ENCODE measurements at regions not wholly inside any gene's neighbourhood (a gene's known extent, or its start where the extent isn't known, plus 50 kb on each side); places are given as distances from the start of the nearest gene placed in this dataset.
"Not testable (repeated sequence)": the region's sequence is repeated elsewhere in the genome, so short reads cannot be mapped to it uniquely, and the experiment has no call there.

- not testable (repeated sequence) for H3K36me3 Mint-ChIP-seq (ENCODE audit: insufficient read depth); H3K27me3 Mint-ChIP-seq; H3K27ac Mint-ChIP-seq (ENCODE audit: low read depth); ATAC-seq (replicated peaks; ENCODE audit: extremely low read depth, poor library complexity, severe bottlenecking); DNase-seq (ENCODE audit: low spot score in 2 of 2); H3K4me3 Mint-ChIP-seq; H3K4me1 Mint-ChIP-seq; H3K9me3 Mint-ChIP-seq
Measured at GRCh38 chr18:62652057-62652629, 63.2 kb upstream of the PHLPP1 start.

DNA sequence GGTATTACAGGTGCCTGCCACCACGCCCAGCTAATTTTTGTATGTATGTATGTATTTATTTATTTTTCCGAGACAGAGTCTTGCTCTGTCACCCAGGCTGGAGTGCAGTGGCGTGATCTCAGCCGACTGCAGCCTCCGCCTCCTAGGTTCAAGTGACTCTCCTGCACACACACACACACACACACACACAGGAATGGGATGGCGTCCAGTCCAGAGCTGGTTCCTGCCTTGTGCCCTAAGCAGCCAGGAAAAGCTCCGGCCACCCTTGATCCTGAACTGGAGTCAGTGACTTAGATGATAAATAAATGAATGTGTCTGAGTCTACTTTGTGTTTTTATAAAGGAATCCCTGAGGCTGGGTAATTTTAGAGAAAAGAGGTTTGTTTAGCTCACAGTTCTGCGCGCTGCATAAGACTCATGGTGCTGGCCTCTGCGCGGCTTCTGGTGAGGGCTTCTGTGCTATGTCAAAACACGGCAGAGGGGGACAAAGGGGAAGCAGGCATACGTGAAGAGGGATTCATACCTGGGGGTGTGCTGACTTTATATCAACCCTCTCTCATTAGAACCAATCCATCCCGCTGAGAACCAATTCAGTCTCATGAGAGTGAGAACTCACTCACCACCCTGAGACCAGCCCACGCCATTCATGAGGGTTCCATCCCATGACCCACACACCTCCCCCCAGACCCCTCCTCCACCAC, 59.7 kb upstream of the PHLPP1 start:
- Mint-ChIP-seq H3K9me3 (no peaks in the 10 kb centered on the region), H3K27ac (ENCODE audit: low read depth) (no peak overlapping the region), H3K4me3 (no peak overlapping the region), H3K4me1 (no peaks in the 10 kb centered on the region), H3K36me3 (ENCODE audit: insufficient read depth) (peaks cover 2% of the 10 kb centered on the region), H3K27me3 (peaks cover 7% of the 10 kb centered on the region)
- no peak for ATAC-seq (replicated peaks; ENCODE audit: extremely low read depth, poor library complexity, severe bottlenecking)
- no peak for DNase-seq (ENCODE audit: low spot score in 2 of 2)

DNA sequence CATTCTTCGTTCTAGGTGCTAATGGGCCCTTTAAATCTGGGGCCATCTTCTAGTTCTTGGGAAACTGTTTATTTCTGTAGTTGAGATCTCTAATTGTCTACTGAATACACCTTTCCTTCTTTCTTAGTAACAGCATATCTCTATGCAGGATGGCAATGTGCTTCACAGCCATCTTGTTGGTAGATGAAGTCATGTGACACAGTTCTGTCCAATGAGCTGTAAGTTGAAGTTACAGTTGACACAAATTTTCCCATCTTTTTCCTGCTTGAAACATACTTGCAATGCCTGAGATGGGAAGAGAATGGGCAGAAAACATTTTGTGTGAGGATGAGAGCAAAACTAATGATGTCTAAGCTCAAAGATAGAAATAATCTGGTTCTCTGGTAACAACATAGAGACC, 57.3 kb upstream of the PHLPP1 start:
- DNase-seq (ENCODE audit: low spot score in 2 of 2) (no peak), ATAC-seq (replicated peaks; ENCODE audit: extremely low read depth, poor library complexity, severe bottlenecking) (no peak)
- Mint-ChIP-seq H3K4me1 (no peaks in the 10 kb centered on the region), H3K4me3 (no peak overlapping the region), H3K36me3 (ENCODE audit: insufficient read depth) (no peaks in the 10 kb centered on the region), H3K27ac (ENCODE audit: low read depth) (no peak overlapping the region), H3K9me3 (no peaks in the 10 kb centered on the region), H3K27me3 (no peaks in the 10 kb centered on the region)

DNA sequence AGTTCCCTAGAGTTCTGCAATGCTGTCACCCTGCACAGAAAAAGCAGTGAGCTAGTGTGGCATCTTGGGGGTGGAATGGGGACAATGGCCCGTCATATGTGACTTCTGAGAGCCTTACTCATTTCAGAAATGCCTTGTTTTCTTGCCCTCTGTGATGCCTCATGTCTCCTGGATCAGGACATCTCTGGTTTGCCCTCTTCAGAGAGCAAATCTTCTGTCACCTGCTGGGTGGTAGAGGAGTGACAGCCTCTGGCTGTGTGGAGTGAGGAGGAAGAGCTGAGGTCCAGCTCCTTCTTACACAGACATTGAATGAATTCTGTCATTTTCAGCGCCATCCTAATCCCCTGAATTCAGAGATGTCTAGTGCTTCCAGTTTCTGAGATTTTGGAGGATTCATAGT, 55.6 kb upstream of the PHLPP1 start:
- no peak overlapping the region for H3K27ac Mint-ChIP-seq (ENCODE audit: low read depth)
- H3K36me3 Mint-ChIP-seq (ENCODE audit: insufficient read depth): no peaks in the 10 kb centered on the region
- H3K27me3 Mint-ChIP-seq: no peaks in the 10 kb centered on the region
- no peak overlapping the region for H3K4me3 Mint-ChIP-seq
- no peak for ATAC-seq (replicated peaks; ENCODE audit: extremely low read depth, poor library complexity, severe bottlenecking)
- no peaks in the 10 kb centered on the region for H3K9me3 Mint-ChIP-seq
- DNase-seq (ENCODE audit: low spot score in 2 of 2): no peak
- H3K4me1 Mint-ChIP-seq: no peaks in the 10 kb centered on the region

GRCh38 chr18:62660691-62661090, 54.6 kb upstream of the PHLPP1 start:
- no peak for ATAC-seq (replicated peaks; ENCODE audit: extremely low read depth, poor library complexity, severe bottlenecking)
- H3K36me3 Mint-ChIP-seq (ENCODE audit: insufficient read depth): no peaks in the 10 kb centered on the region
- no peaks in the 10 kb centered on the region for H3K4me1 Mint-ChIP-seq
- H3K27me3 Mint-ChIP-seq: no peaks in the 10 kb centered on the region
- no peak overlapping the region for H3K4me3 Mint-ChIP-seq
- H3K27ac Mint-ChIP-seq (ENCODE audit: low read depth): no peak overlapping the region
- no peaks in the 10 kb centered on the region for H3K9me3 Mint-ChIP-seq
- DNase-seq (ENCODE audit: low spot score in 2 of 2): no peak

GRCh38 chr18:62663731-62664336, 51.5 kb upstream of the PHLPP1 start:
- H3K27me3 Mint-ChIP-seq: no peaks in the 10 kb centered on the region
- no peak for DNase-seq (ENCODE audit: low spot score in 2 of 2)
- no peak overlapping the region for H3K4me3 Mint-ChIP-seq
- no peaks in the 10 kb centered on the region for H3K4me1 Mint-ChIP-seq
- no peaks in the 10 kb centered on the region for H3K36me3 Mint-ChIP-seq (ENCODE audit: insufficient read depth)
- H3K27ac Mint-ChIP-seq (ENCODE audit: low read depth): no peak overlapping the region
- ATAC-seq (replicated peaks; ENCODE audit: extremely low read depth, poor library complexity, severe bottlenecking): no peak
- H3K9me3 Mint-ChIP-seq: no peaks in the 10 kb centered on the region

DNA sequence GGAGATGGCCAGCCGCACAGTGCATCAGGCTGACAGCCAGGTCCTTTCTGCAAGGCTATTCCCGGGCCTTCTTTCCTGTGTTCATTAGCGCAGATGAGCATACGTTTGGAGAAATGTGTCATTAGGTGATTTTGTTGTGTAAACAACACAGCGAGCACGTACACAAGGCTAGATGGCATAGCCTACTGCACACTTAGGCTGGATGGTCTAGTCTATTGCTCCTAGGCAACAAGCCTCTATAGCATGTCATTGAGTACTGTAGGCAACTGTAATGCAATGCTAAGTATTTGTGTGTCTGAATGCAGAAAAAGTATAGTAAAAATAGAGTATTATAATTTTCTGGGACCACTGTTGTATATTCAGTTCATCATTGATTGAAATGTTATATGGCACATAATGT, 50.9 kb upstream of the PHLPP1 start:
- H3K9me3 Mint-ChIP-seq: no peaks in the 10 kb centered on the region
- no peaks in the 10 kb centered on the region for H3K4me1 Mint-ChIP-seq
- no peak overlapping the region for H3K27ac Mint-ChIP-seq (ENCODE audit: low read depth)
- no peak for DNase-seq (ENCODE audit: low spot score in 2 of 2)
- no peaks in the 10 kb centered on the region for H3K36me3 Mint-ChIP-seq (ENCODE audit: insufficient read depth)
- ATAC-seq (replicated peaks; ENCODE audit: extremely low read depth, poor library complexity, severe bottlenecking): no peak
- H3K27me3 Mint-ChIP-seq: no peaks in the 10 kb centered on the region
- H3K4me3 Mint-ChIP-seq: no peak overlapping the region

- H3K4me1 Mint-ChIP-seq: no peaks in the 10 kb centered on the region
- no peaks in the 10 kb centered on the region for H3K9me3 Mint-ChIP-seq
- no peak for DNase-seq (ENCODE audit: low spot score in 2 of 2)
- ATAC-seq (replicated peaks; ENCODE audit: extremely low read depth, poor library complexity, severe bottlenecking): no peak
- H3K36me3 Mint-ChIP-seq (ENCODE audit: insufficient read depth): no peaks in the 10 kb centered on the region
- H3K27me3 Mint-ChIP-seq: no peaks in the 10 kb centered on the region
- H3K4me3 Mint-ChIP-seq: no peak overlapping the region
- H3K27ac Mint-ChIP-seq (ENCODE audit: low read depth): no peak overlapping the region
Measured at GRCh38 chr18:62665188-62665587, 50.2 kb upstream of the PHLPP1 start.
